Lung (tissue), 11 donors: ENCODE measurements at regions not wholly inside any gene's neighbourhood (a gene's known extent, or its start where the extent isn't known, plus 50 kb on each side); places are given as distances from the start of the nearest gene placed in this dataset.

Experiments used
- ATAC-seq: fragments of 200-7000 bp; cut with Tn5 transposase; one replicate; pipeline ENCODE4 v1.9.1; 2020; ENCODE audit warnings: moderate number of reproducible peaks; ENCODE audit not compliant: insufficient read depth, low FRiP score
- DNase-seq, 3 donors: peaks; one replicate each; pipeline ENCODE4 v3.0.0-alpha.2; 2013 to 2017
- H3K27ac ChIP-seq, 2 donors: one replicate each; pipeline ENCODE4 v1.5.1; 2013; ENCODE audit warnings: mild to moderate bottlenecking in 2 of 2, moderate library complexity in 2 of 2, control low read depth in 1 of 2, inconsistent platforms in 1 of 2, low read depth in 1 of 2, low read length in 1 of 2
- H3K27me3 ChIP-seq, 3 donors: one replicate each; pipeline ENCODE4 v1.5.1; 2013; ENCODE audit warnings: low read length in 2 of 3; ENCODE audit not compliant: control insufficient read depth in 3 of 3, insufficient read depth in 3 of 3
- H3K36me3 ChIP-seq, 4 donors: one replicate each; pipeline ENCODE4 v1.5.1; 2013; ENCODE audit warnings: low read length in 4 of 4, mild to moderate bottlenecking in 1 of 4, moderate library complexity in 1 of 4; ENCODE audit not compliant: control insufficient read depth in 4 of 4, insufficient read depth in 4 of 4
- H3K4me1 ChIP-seq, 5 donors: one replicate each; pipeline ENCODE4 v1.5.1; 2013; ENCODE audit warnings: low read length in 5 of 5, mild to moderate bottlenecking in 2 of 5, moderate library complexity in 1 of 5; ENCODE audit not compliant: control insufficient read depth in 5 of 5, insufficient read depth in 5 of 5
- H3K4me3 ChIP-seq: one replicate; pipeline ENCODE4 v1.5.1; 2013; ENCODE audit warnings: mild to moderate bottlenecking, control low read depth, moderate library complexity
- H3K9ac ChIP-seq, 2 donors: one replicate each; pipeline ENCODE4 v1.5.1; 2013; ENCODE audit warnings: low read length in 2 of 2, control low read depth in 1 of 2; ENCODE audit not compliant: insufficient read depth in 1 of 2
- H3K9me3 ChIP-seq, 4 donors: one replicate each; pipeline ENCODE4 v1.5.1; 2013; ENCODE audit warnings: low read length in 3 of 4, mild to moderate bottlenecking in 1 of 4, moderate library complexity in 1 of 4; ENCODE audit not compliant: control insufficient read depth in 4 of 4, insufficient read depth in 3 of 4
- CTCF ChIP-seq: IDR thresholded peaks from 2 replicates; pipeline ENCODE4 v1.5.1; 2012; ENCODE audit warnings: mild to moderate bottlenecking; ENCODE audit errors: control extremely low read depth, extremely low read depth
- WGBS, 2 donors: extraction: QIAGEN DNeasy Blood & Tissue Kit; methylation state at CpG; one replicate each; pipeline ENCODE4 v1.1.7; 2013; 5-methylcytosine and 5-hydroxymethylcytosine counted together
- donor health status: control.
- donor health status: control.
- donor health status: Bipolar disorder and iron deficiency.
- donor health status: healthy.
- donor health status: DM: yes; HTN: yes; CAD: no.

GRCh38 chr1:216883518-216883917 is 160.3 kb upstream of the ESRRG start:
- WGBS, 2 donors, result 91 to 94% methylated on average over 2 of the region's 2 CpGs
- no peak overlapping the region for H3K4me3 ChIP-seq
- H3K27me3 ChIP-seq, result no peaks in the 10 kb centered on the region
- H3K36me3 ChIP-seq, result no peaks in the 10 kb centered on the region
- H3K9me3 ChIP-seq, result no peaks in the 10 kb centered on the region
- DNase-seq (no peak), ATAC-seq (no peak)
- TF ChIP-seq CTCF, result no peak
- H3K27ac ChIP-seq, result no peak overlapping the region
- H3K9ac ChIP-seq, result no peak overlapping the region
- H3K4me1 ChIP-seq, result peaks cover 0 to 4% (median 0%) of the 10 kb centered on the region in 5 donors

GRCh38 chr1:216881695-216882094 is 158.5 kb upstream of the ESRRG start:
- WGBS, 2 donors, result 91% methylated on average over 2 of the region's 2 CpGs
- no peak overlapping the region for H3K4me3 ChIP-seq
- no peaks in the 10 kb centered on the region for H3K9me3 ChIP-seq
- no peak for DNase-seq
- no peaks in the 10 kb centered on the region for H3K27me3 ChIP-seq
- H3K9ac ChIP-seq, result no peak overlapping the region
- ATAC-seq, result no peak
- no peaks in the 10 kb centered on the region for H3K36me3 ChIP-seq
- H3K27ac ChIP-seq, result no peak overlapping the region
- no peaks in the 10 kb centered on the region for H3K4me1 ChIP-seq
- TF ChIP-seq CTCF, result no peak

GRCh38 chr1:216866714-216867113 is 143.5 kb upstream of the ESRRG start:
- Histone ChIP-seq H3K27ac (no peak overlapping the region), H3K36me3 (no peaks in the 10 kb centered on the region), H3K4me3 (no peak overlapping the region), H3K9me3 (no peaks in the 10 kb centered on the region), H3K27me3 (no peaks in the 10 kb centered on the region), H3K9ac (no peak overlapping the region), H3K4me1 (no peaks in the 10 kb centered on the region)
- DNase-seq, result no peak
- WGBS, 2 donors, result 56 to 64% methylated on average over 2 of the region's 2 CpGs
- ATAC-seq, result no peak
- TF ChIP-seq CTCF, result no peak

GRCh38 chr1:216855810-216856209 is 132.6 kb upstream of the ESRRG start:
- 74 to 85% methylated on average over 3 of the region's 3 CpGs for WGBS, 2 donors
- ATAC-seq (no peak), DNase-seq (no peak)
- Histone ChIP-seq H3K4me1 (peaks cover 0 to 4% (median 0%) of the 10 kb centered on the region in 5 donors), H3K9ac (no peak overlapping the region), H3K27ac (no peak overlapping the region), H3K36me3 (no peaks in the 10 kb centered on the region), H3K9me3 (no peaks in the 10 kb centered on the region), H3K27me3 (no peaks in the 10 kb centered on the region), H3K4me3 (no peak overlapping the region)
- TF ChIP-seq CTCF, result no peak
